ENCODE measurements at regions not wholly inside any gene's neighbourhood (a gene's known extent, or its start where the extent isn't known, plus 50 kb on each side); places are given as distances from the start of the nearest gene placed in this dataset.

GRCh38 chr2:220736778-220737177, 835.3 kb downstream of the EPHA4 start:
- no peak overlapping the region for H3K9ac ChIP-seq (ENCODE audit: low read length)
- H3K4ac ChIP-seq (ENCODE audit: low read depth in 1 of 2, low read length in 2 of 2): no peak overlapping the region
- no peak overlapping the region for H2AFZ ChIP-seq (ENCODE audit: low read depth, low read length)
- H3K4me3 ChIP-seq (ENCODE audit: insufficient read depth in 1 of 2, low read depth in 1 of 2, low read length in 2 of 2): no peak overlapping the region
- WGBS: 72% methylated on average over 3 of the region's 4 CpGs
- H3K18ac ChIP-seq (ENCODE audit: low read depth in 1 of 2, low read length in 2 of 2): no peak overlapping the region
- H2BK15ac ChIP-seq (ENCODE audit: low read depth, poor library complexity, severe bottlenecking): no peak overlapping the region
- H3K79me1 ChIP-seq (replicated peaks; ENCODE audit: low read length, poor library complexity, severe bottlenecking): no peaks in the 10 kb centered on the region
- no peak overlapping the region for H3K27ac ChIP-seq (ENCODE audit: low read length, poor library complexity, severe bottlenecking)
- no peak overlapping the region for H2BK120ac ChIP-seq (ENCODE audit: low read depth, low read length)
- H3K4me1 ChIP-seq (ENCODE audit: control insufficient read depth, insufficient read depth, low read depth, low read length): no peaks in the 10 kb centered on the region
- no peak overlapping the region for H3K4me2 ChIP-seq (ENCODE audit: low read length, poor library complexity, severe bottlenecking)
- no peak overlapping the region for H3K23ac ChIP-seq (ENCODE audit: low read length in 2 of 2)
- no peaks in the 10 kb centered on the region for H3K27me3 ChIP-seq (ENCODE audit: control insufficient read depth in 1 of 2, insufficient read depth in 1 of 2, low read length in 2 of 2)
- H2BK12ac ChIP-seq (ENCODE audit: low read length in 2 of 2): no peak overlapping the region
- peaks cover 7% of the 10 kb centered on the region for H3K9me3 ChIP-seq (ENCODE audit: control insufficient read depth, low read length)
- no peak overlapping the region for H2AK5ac ChIP-seq (ENCODE audit: low read length, severe bottlenecking)
- DNase-seq: no peak
- H4K91ac ChIP-seq (ENCODE audit: low read length): no peak overlapping the region
- no peak overlapping the region for H4K8ac ChIP-seq (ENCODE audit: low read length)
- H3K14ac ChIP-seq (ENCODE audit: low read length in 2 of 2): no peak overlapping the region
- no peaks in the 10 kb centered on the region for H3K36me3 ChIP-seq (ENCODE audit: control insufficient read depth in 1 of 2, insufficient read depth in 2 of 2, low read depth in 1 of 2, low read length in 2 of 2)
- H2BK5ac ChIP-seq (ENCODE audit: low read depth, low read length, poor library complexity, severe bottlenecking): no peak overlapping the region

- no peaks in the 10 kb centered on the region for H3K79me1 ChIP-seq (replicated peaks; ENCODE audit: low read length, poor library complexity, severe bottlenecking)
- H2BK120ac ChIP-seq (ENCODE audit: low read depth, low read length): no peak overlapping the region
- no peak overlapping the region for H2AK5ac ChIP-seq (ENCODE audit: low read length, severe bottlenecking)
- no peak overlapping the region for H3K27ac ChIP-seq (ENCODE audit: low read length, poor library complexity, severe bottlenecking)
- no peak overlapping the region for H3K4ac ChIP-seq (ENCODE audit: low read depth in 1 of 2, low read length in 2 of 2)
- H3K9me3 ChIP-seq (ENCODE audit: control insufficient read depth, low read length): peaks cover 4% of the 10 kb centered on the region
- H3K4me2 ChIP-seq (ENCODE audit: low read length, poor library complexity, severe bottlenecking): no peak overlapping the region
- no peak overlapping the region for H4K8ac ChIP-seq (ENCODE audit: low read length)
- H4K91ac ChIP-seq (ENCODE audit: low read length): no peak overlapping the region
- H3K27me3 ChIP-seq (ENCODE audit: control insufficient read depth in 1 of 2, insufficient read depth in 1 of 2, low read length in 2 of 2): no peaks in the 10 kb centered on the region
- no peak overlapping the region for H3K18ac ChIP-seq (ENCODE audit: low read depth in 1 of 2, low read length in 2 of 2)
- H3K23ac ChIP-seq (ENCODE audit: low read length in 2 of 2): no peak overlapping the region
- H3K4me1 ChIP-seq (ENCODE audit: control insufficient read depth, insufficient read depth, low read depth, low read length): no peaks in the 10 kb centered on the region
- H2AFZ ChIP-seq (ENCODE audit: low read depth, low read length): no peak overlapping the region
- no peak overlapping the region for H2BK12ac ChIP-seq (ENCODE audit: low read length in 2 of 2)
- H3K9ac ChIP-seq (ENCODE audit: low read length): no peak overlapping the region
- H2BK5ac ChIP-seq (ENCODE audit: low read depth, low read length, poor library complexity, severe bottlenecking): no peak overlapping the region
- no peak overlapping the region for H3K14ac ChIP-seq (ENCODE audit: low read length in 2 of 2)
- H3K36me3 ChIP-seq (ENCODE audit: control insufficient read depth in 1 of 2, insufficient read depth in 2 of 2, low read depth in 1 of 2, low read length in 2 of 2): no peaks in the 10 kb centered on the region
- no peak for DNase-seq
- H2BK15ac ChIP-seq (ENCODE audit: low read depth, poor library complexity, severe bottlenecking): no peak overlapping the region
- WGBS: 93% methylated on average over 1 of the region's 2 CpGs
- no peak overlapping the region for H3K4me3 ChIP-seq (ENCODE audit: insufficient read depth in 1 of 2, low read depth in 1 of 2, low read length in 2 of 2)
Observed at GRCh38 chr2:220743203-220743602, 828.9 kb downstream of the EPHA4 start.

DNA sequence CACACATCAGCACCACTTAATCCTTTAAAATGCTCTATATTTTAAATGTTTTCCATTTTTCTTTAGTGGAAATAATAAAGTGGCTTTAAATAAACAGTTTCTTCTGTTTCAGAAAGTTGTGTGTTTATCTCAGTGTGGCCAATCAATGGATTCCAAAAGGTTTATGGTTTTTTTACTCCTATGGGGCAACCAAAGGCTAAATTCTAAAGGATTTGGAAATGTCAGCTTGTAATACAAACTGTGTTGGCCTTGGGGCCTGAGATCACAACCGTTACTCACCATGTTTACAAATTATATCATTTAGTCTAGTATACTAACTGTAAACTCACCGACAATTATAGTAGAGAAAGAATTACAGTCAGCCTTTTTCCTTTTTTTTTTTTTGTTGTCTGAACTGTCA, 827.2 kb downstream of the EPHA4 start:
- Histone ChIP-seq H2BK5ac (ENCODE audit: low read depth, low read length, poor library complexity, severe bottlenecking) (no peak overlapping the region), H3K18ac (ENCODE audit: low read depth in 1 of 2, low read length in 2 of 2) (no peak overlapping the region), H3K9ac (ENCODE audit: low read length) (no peak overlapping the region), H4K8ac (ENCODE audit: low read length) (no peak overlapping the region), H3K27ac (ENCODE audit: low read length, poor library complexity, severe bottlenecking) (no peak overlapping the region), H3K4me1 (ENCODE audit: control insufficient read depth, insufficient read depth, low read depth, low read length) (no peaks in the 10 kb centered on the region), H3K23ac (ENCODE audit: low read length in 2 of 2) (no peak overlapping the region), H3K36me3 (ENCODE audit: control insufficient read depth in 1 of 2, insufficient read depth in 2 of 2, low read depth in 1 of 2, low read length in 2 of 2) (no peaks in the 10 kb centered on the region), H3K4me2 (ENCODE audit: low read length, poor library complexity, severe bottlenecking) (no peak overlapping the region), H2BK15ac (ENCODE audit: low read depth, poor library complexity, severe bottlenecking) (no peak overlapping the region), H3K14ac (ENCODE audit: low read length in 2 of 2) (no peak overlapping the region), H3K4me3 (ENCODE audit: insufficient read depth in 1 of 2, low read depth in 1 of 2, low read length in 2 of 2) (no peak overlapping the region), H3K4ac (ENCODE audit: low read depth in 1 of 2, low read length in 2 of 2) (no peak overlapping the region), H2BK120ac (ENCODE audit: low read depth, low read length) (no peak overlapping the region), H2BK12ac (ENCODE audit: low read length in 2 of 2) (no peak overlapping the region), H2AFZ (ENCODE audit: low read depth, low read length) (no peak overlapping the region), H4K91ac (ENCODE audit: low read length) (no peak overlapping the region), H2AK5ac (ENCODE audit: low read length, severe bottlenecking) (no peak overlapping the region), H3K9me3 (ENCODE audit: control insufficient read depth, low read length) (no peaks in the 10 kb centered on the region), H3K27me3 (ENCODE audit: control insufficient read depth in 1 of 2, insufficient read depth in 1 of 2, low read length in 2 of 2) (no peaks in the 10 kb centered on the region), H3K79me1 (replicated peaks; ENCODE audit: low read length, poor library complexity, severe bottlenecking) (no peaks in the 10 kb centered on the region)
- WGBS: no CpG with 5 or more reads among the region's 2 CpGs
- DNase-seq: peak; percentile 68

DNA sequence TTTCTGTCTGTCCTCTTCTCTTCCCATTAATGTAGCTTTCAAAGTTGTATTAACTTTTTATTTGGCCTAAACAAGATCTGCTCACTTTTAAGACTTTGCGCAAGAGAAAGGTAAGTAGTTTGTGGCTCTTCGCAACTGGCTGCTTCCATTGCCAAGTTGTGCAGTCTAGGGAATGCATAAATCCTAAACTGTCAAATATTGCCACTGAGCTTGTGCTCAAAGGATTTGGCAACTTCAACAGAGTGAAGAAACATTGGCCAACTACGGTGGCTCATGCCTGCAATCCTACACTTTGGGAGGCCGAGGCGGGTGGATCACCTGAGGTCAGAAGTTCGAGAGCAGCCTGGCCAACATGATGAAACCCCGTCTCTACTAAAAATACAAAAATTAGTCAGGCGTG, 826.4 kb downstream of the EPHA4 start:
- Histone ChIP-seq H3K36me3 (ENCODE audit: control insufficient read depth in 1 of 2, insufficient read depth in 2 of 2, low read depth in 1 of 2, low read length in 2 of 2) (no peaks in the 10 kb centered on the region), H3K4me3 (ENCODE audit: insufficient read depth in 1 of 2, low read depth in 1 of 2, low read length in 2 of 2) (no peak overlapping the region), H3K23ac (ENCODE audit: low read length in 2 of 2) (no peak overlapping the region), H3K79me1 (replicated peaks; ENCODE audit: low read length, poor library complexity, severe bottlenecking) (no peaks in the 10 kb centered on the region), H3K18ac (ENCODE audit: low read depth in 1 of 2, low read length in 2 of 2) (no peak overlapping the region), H4K91ac (ENCODE audit: low read length) (no peak overlapping the region), H2BK120ac (ENCODE audit: low read depth, low read length) (no peak overlapping the region), H2BK5ac (ENCODE audit: low read depth, low read length, poor library complexity, severe bottlenecking) (no peak overlapping the region), H3K27ac (ENCODE audit: low read length, poor library complexity, severe bottlenecking) (no peak overlapping the region), H2AK5ac (ENCODE audit: low read length, severe bottlenecking) (no peak overlapping the region), H3K14ac (ENCODE audit: low read length in 2 of 2) (no peak overlapping the region), H3K27me3 (ENCODE audit: control insufficient read depth in 1 of 2, insufficient read depth in 1 of 2, low read length in 2 of 2) (no peaks in the 10 kb centered on the region), H2AFZ (ENCODE audit: low read depth, low read length) (no peak overlapping the region), H3K4ac (ENCODE audit: low read depth in 1 of 2, low read length in 2 of 2) (no peak overlapping the region), H3K4me1 (ENCODE audit: control insufficient read depth, insufficient read depth, low read depth, low read length) (no peaks in the 10 kb centered on the region), H2BK12ac (ENCODE audit: low read length in 2 of 2) (no peak overlapping the region), H3K9ac (ENCODE audit: low read length) (no peak overlapping the region), H2BK15ac (ENCODE audit: low read depth, poor library complexity, severe bottlenecking) (no peak overlapping the region), H3K4me2 (ENCODE audit: low read length, poor library complexity, severe bottlenecking) (no peak overlapping the region), H3K9me3 (ENCODE audit: control insufficient read depth, low read length) (no peaks in the 10 kb centered on the region), H4K8ac (ENCODE audit: low read length) (no peak overlapping the region)
- 91% methylated on average over 8 of the region's 8 CpGs for WGBS
- DNase-seq: peak; percentile 9

Measured in mesenchymal stem cell (in vitro differentiated cells and primary cell).